ENCODE measurements at regions not wholly inside any gene's neighbourhood (a gene's known extent, or its start where the extent isn't known, plus 50 kb on each side); places are given as distances from the start of the nearest gene placed in this dataset.

DNA sequence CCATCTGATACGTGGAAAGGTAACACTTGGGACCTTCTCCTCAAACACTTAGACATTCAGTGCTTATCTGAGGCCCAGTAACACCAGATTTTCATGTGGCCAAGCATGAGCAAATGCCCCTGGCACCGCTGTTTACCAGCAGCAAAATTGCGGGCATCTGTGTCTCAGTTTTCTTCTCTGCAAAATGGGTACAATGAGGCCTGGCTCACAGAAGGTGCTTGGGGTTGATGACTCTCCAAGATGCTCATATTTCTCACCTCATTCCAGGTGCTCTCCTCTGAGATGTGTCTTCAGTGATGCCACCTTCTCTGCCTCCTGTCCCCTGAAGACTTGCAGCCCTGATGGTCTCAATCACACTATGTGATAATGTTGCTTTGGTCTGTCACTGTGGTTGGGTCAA is 321.7 kb downstream of the TSN start:
- no peaks in the 10 kb centered on the region for H3K27me3 ChIP-seq (ENCODE audit: control insufficient read depth, insufficient read depth, low read length)
- Mint-ChIP-seq H3K4me1 (no peaks in the 10 kb centered on the region), H3K27me3 (ENCODE audit: low read depth in 2 of 2) (no peaks in the 10 kb centered on the region), H3K36me3 (no peaks in the 10 kb centered on the region), H3K9me3 (no peaks in the 10 kb centered on the region), H3K27ac (no peak overlapping the region), H3K4me3 (no peak overlapping the region)
- no peaks in the 10 kb centered on the region for H3K36me3 ChIP-seq (ENCODE audit: control insufficient read depth, insufficient read depth, low read length)
- no peak for ATAC-seq
- no peak for DNase-seq
- intact Hi-C loops (cut with micrococcal nuclease), result no loop called here
- no peaks in the 10 kb centered on the region for H3K4me1 ChIP-seq (ENCODE audit: control insufficient read depth, insufficient read depth, low read length)
- no peak overlapping the region for H3K4me3 ChIP-seq (ENCODE audit: low read length)
- 90% methylated on average over 3 of the region's 3 CpGs for WGBS (ENCODE audit: insufficient coverage)
- H3K27ac ChIP-seq (ENCODE audit: low read length), result no peak overlapping the region
- no peaks in the 10 kb centered on the region for H3K9me3 ChIP-seq (ENCODE audit: control insufficient read depth, insufficient read depth, low read length)
- TF ChIP-seq, protein P1, sequence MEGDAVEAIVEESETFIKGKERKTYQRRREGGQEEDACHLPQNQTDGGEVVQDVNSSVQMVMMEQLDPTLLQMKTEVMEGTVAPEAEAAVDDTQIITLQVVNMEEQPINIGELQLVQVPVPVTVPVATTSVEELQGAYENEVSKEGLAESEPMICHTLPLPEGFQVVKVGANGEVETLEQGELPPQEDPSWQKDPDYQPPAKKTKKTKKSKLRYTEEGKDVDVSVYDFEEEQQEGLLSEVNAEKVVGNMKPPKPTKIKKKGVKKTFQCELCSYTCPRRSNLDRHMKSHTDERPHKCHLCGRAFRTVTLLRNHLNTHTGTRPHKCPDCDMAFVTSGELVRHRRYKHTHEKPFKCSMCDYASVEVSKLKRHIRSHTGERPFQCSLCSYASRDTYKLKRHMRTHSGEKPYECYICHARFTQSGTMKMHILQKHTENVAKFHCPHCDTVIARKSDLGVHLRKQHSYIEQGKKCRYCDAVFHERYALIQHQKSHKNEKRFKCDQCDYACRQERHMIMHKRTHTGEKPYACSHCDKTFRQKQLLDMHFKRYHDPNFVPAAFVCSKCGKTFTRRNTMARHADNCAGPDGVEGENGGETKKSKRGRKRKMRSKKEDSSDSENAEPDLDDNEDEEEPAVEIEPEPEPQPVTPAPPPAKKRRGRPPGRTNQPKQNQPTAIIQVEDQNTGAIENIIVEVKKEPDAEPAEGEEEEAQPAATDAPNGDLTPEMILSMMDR (IDR thresholded peaks at IDR 0.05), result no peak

DNA sequence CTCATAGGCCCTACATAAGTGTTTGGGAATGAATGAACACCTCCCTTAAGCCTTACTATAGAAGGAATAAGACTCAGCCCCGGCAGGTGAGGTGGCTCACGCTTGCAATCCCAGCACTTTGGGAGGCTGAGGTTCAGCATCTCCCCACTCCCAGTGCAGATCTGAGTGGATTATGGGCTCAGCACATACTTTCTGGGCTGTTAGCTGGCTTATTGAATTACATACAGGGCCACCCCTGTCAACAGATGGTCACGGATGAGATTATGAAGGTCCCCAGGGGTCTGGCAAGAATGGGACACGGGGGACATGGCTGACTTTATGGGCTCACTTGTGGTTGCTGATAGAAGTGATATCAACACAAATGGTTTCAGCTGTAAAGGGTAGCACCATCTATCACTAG is 322.3 kb downstream of the TSN start:
- H3K4me1 ChIP-seq (ENCODE audit: control insufficient read depth, insufficient read depth, low read length), result no peaks in the 10 kb centered on the region
- no peak overlapping the region for H3K4me3 ChIP-seq (ENCODE audit: low read length)
- TF ChIP-seq, protein P1 (IDR thresholded peaks at IDR 0.05), result no peak
- intact Hi-C loops (cut with micrococcal nuclease), result no loop called here
- no peaks in the 10 kb centered on the region for H3K36me3 ChIP-seq (ENCODE audit: control insufficient read depth, insufficient read depth, low read length)
- no peaks in the 10 kb centered on the region for H3K4me1 Mint-ChIP-seq
- H3K9me3 Mint-ChIP-seq, result no peaks in the 10 kb centered on the region
- no peaks in the 10 kb centered on the region for H3K27me3 Mint-ChIP-seq (ENCODE audit: low read depth in 2 of 2)
- no peak overlapping the region for H3K27ac ChIP-seq (ENCODE audit: low read length)
- H3K36me3 Mint-ChIP-seq, result no peaks in the 10 kb centered on the region
- H3K27ac Mint-ChIP-seq, result no peak overlapping the region
- DNase-seq (no peak), ATAC-seq (no peak)
- H3K4me3 Mint-ChIP-seq, result no peak overlapping the region
- H3K9me3 ChIP-seq (ENCODE audit: control insufficient read depth, insufficient read depth, low read length), result no peaks in the 10 kb centered on the region
- H3K27me3 ChIP-seq (ENCODE audit: control insufficient read depth, insufficient read depth, low read length), result no peaks in the 10 kb centered on the region
- 96% methylated on average over 4 of the region's 4 CpGs for WGBS (ENCODE audit: insufficient coverage)

DNA sequence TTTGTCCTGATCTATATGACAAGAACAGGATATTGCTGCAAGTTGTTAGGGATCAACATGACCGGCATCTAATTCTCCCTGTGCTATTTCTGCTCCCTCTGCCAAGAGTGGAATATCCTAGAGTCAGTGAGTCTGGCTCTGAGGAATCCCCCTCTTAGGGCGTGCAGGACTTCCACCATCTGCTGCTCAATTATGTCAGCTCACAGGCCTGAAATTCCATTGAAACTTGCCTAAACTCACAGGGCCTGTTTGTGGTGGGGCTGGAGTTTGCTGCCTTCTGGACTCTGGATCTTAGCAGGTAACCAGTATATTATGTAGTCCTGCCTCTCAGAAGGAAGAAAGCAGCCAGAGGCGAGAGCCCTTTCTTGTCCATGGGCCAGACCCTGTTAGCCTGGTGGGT is 323.0 kb downstream of the TSN start:
- H3K27ac Mint-ChIP-seq, result no peak overlapping the region
- intact Hi-C loops (cut with micrococcal nuclease), result no loop called here
- Histone ChIP-seq H3K9me3 (ENCODE audit: control insufficient read depth, insufficient read depth, low read length) (no peaks in the 10 kb centered on the region), H3K4me3 (ENCODE audit: low read length) (no peak overlapping the region), H3K36me3 (ENCODE audit: control insufficient read depth, insufficient read depth, low read length) (no peaks in the 10 kb centered on the region), H3K27me3 (ENCODE audit: control insufficient read depth, insufficient read depth, low read length) (no peaks in the 10 kb centered on the region), H3K27ac (ENCODE audit: low read length) (no peak overlapping the region), H3K4me1 (ENCODE audit: control insufficient read depth, insufficient read depth, low read length) (no peaks in the 10 kb centered on the region)
- DNase-seq (no peak), ATAC-seq (no peak)
- H3K27me3 Mint-ChIP-seq (ENCODE audit: low read depth in 2 of 2), result no peaks in the 10 kb centered on the region
- no peaks in the 10 kb centered on the region for H3K36me3 Mint-ChIP-seq
- TF ChIP-seq, protein P1 (IDR thresholded peaks at IDR 0.05), result no peak
- H3K9me3 Mint-ChIP-seq, result no peaks in the 10 kb centered on the region
- H3K4me1 Mint-ChIP-seq, result no peaks in the 10 kb centered on the region
- no peak overlapping the region for H3K4me3 Mint-ChIP-seq
- 95% methylated on average over 3 of the region's 3 CpGs for WGBS (ENCODE audit: insufficient coverage)

DNA sequence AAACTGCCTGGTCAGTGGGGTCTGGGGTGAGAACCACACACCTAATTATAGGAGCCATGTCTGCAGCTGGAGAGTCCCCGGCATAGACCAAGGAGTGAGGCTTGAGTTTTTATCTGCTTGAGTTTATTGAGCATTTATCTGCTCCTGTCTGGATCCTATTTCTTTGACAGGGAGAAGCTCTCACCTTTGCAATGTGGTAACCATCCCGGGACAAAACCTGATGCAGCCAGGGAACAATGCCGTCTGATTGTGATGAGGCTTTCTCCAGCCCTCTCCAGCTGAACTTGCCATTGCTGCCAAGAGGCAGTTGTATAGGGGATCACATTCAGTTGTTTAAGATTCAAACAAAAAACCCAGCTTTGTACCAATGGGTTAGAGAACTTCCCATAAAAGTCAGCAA is 324.4 kb downstream of the TSN start:
- no peaks in the 10 kb centered on the region for H3K4me1 ChIP-seq (ENCODE audit: control insufficient read depth, insufficient read depth, low read length)
- H3K9me3 Mint-ChIP-seq, result no peaks in the 10 kb centered on the region
- 86% methylated on average over 3 of the region's 3 CpGs for WGBS (ENCODE audit: insufficient coverage)
- no peaks in the 10 kb centered on the region for H3K27me3 ChIP-seq (ENCODE audit: control insufficient read depth, insufficient read depth, low read length)
- H3K4me3 Mint-ChIP-seq, result no peak overlapping the region
- no peak for ATAC-seq
- no peaks in the 10 kb centered on the region for H3K4me1 Mint-ChIP-seq
- H3K36me3 Mint-ChIP-seq, result no peaks in the 10 kb centered on the region
- no peaks in the 10 kb centered on the region for H3K27me3 Mint-ChIP-seq (ENCODE audit: low read depth in 2 of 2)
- no peak for DNase-seq
- TF ChIP-seq, protein P1 (IDR thresholded peaks at IDR 0.05), result no peak
- no peaks in the 10 kb centered on the region for H3K36me3 ChIP-seq (ENCODE audit: control insufficient read depth, insufficient read depth, low read length)
- H3K9me3 ChIP-seq (ENCODE audit: control insufficient read depth, insufficient read depth, low read length), result no peaks in the 10 kb centered on the region
- no peak overlapping the region for H3K4me3 ChIP-seq (ENCODE audit: low read length)
- H3K27ac Mint-ChIP-seq, result no peak overlapping the region
- intact Hi-C loops (cut with micrococcal nuclease), result no loop called here
- no peak overlapping the region for H3K27ac ChIP-seq (ENCODE audit: low read length)

Data from natural killer cell (primary cell).